ENCODE measurements at regions not wholly inside any gene's neighbourhood (a gene's known extent, or its start where the extent isn't known, plus 50 kb on each side); places are given as distances from the start of the nearest gene placed in this dataset.
A peak's percentile ranks its signal among the peaks of the same experiment; 100 is the strongest.

- DNase-seq (ENCODE audit: low read depth) = no peak
- TF ChIP-seq, protein P1, sequence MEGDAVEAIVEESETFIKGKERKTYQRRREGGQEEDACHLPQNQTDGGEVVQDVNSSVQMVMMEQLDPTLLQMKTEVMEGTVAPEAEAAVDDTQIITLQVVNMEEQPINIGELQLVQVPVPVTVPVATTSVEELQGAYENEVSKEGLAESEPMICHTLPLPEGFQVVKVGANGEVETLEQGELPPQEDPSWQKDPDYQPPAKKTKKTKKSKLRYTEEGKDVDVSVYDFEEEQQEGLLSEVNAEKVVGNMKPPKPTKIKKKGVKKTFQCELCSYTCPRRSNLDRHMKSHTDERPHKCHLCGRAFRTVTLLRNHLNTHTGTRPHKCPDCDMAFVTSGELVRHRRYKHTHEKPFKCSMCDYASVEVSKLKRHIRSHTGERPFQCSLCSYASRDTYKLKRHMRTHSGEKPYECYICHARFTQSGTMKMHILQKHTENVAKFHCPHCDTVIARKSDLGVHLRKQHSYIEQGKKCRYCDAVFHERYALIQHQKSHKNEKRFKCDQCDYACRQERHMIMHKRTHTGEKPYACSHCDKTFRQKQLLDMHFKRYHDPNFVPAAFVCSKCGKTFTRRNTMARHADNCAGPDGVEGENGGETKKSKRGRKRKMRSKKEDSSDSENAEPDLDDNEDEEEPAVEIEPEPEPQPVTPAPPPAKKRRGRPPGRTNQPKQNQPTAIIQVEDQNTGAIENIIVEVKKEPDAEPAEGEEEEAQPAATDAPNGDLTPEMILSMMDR (IDR thresholded peaks at IDR 0.05; ENCODE audit: insufficient read depth, low read depth, low read length) = no peak
Measured at GRCh38 chr7:15041226-15041625, 138.7 kb upstream of the DGKB start.

DNA sequence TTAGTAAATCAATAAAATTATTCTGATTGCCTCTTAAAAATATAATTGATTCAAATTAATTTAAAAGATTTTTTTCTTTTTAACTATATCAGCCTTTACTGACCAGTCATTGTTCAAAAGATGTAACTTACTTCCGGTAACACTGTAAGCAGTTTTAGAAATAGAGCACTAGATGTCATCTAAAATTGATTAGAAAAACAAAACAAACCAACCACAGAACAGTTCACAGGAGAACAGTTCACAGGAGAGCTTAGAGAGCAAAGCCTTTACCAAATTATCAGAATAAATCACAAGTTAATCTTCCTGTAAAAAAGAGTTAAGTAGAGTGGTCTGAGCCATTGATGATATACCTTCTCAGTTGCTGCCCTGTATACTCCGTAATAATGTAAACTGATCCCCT lies 133.3 kb upstream of the DGKB start:
- H3K4me3 ChIP-seq (ENCODE audit: low read depth, low read length) = no peak overlapping the region
- TF ChIP-seq, protein P1 (IDR thresholded peaks at IDR 0.05; ENCODE audit: insufficient read depth, low read depth, low read length) = no peak
- DNase-seq (ENCODE audit: low read depth) = no peak

More at GRCh38 chr7:15041226-15041625, 138.7 kb upstream of the DGKB start:
- H3K4me3 ChIP-seq (ENCODE audit: low read depth, low read length) = no peak overlapping the region

DNA sequence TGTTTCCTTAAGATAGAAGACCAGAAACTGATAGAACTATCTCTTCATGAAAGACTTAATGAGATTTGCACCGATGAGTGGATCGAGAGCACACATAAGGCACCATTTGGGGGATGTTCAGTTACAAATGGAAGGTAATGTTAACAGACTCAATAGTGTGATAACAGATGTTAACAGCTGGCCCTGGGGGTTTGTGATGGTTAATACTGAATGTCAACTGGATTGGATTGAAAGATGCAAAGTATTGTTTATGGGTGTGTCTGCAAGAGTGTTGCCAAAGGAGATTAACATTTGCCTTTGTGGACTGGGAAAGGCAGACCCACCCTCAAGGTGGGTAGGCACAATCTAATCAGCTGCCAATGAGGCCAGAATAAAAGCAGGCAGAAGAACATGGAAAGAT lies 130.5 kb upstream of the DGKB start:
- DNase-seq (ENCODE audit: low read depth) = no peak
- no peak overlapping the region for H3K4me3 ChIP-seq (ENCODE audit: low read depth, low read length)
- TF ChIP-seq, protein P1 (IDR thresholded peaks at IDR 0.05; ENCODE audit: insufficient read depth, low read depth, low read length) = no peak

DNA sequence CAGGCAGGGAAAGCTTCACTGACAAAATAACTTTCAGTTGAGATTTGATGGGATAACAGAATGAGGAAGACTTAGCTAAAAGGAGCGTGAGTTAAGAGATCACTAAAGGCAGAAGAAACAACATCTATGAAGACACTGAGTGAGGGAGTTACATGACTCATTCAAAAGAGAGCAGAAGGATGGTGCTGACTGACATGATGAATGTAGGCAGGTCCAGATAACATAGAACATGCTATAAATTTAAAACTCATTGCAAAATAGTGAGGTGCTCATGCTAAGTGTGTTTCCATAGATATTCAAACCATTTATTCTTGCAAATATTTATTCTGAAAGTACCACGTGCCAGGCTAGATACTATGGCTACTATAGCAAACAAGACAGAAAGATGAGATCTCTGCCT lies 116.4 kb upstream of the DGKB start:
- H3K4me3 ChIP-seq (ENCODE audit: low read depth, low read length) = no peak overlapping the region
- TF ChIP-seq, protein P1 (IDR thresholded peaks at IDR 0.05; ENCODE audit: insufficient read depth, low read depth, low read length) = no peak
- DNase-seq (ENCODE audit: low read depth) = no peak

DNA sequence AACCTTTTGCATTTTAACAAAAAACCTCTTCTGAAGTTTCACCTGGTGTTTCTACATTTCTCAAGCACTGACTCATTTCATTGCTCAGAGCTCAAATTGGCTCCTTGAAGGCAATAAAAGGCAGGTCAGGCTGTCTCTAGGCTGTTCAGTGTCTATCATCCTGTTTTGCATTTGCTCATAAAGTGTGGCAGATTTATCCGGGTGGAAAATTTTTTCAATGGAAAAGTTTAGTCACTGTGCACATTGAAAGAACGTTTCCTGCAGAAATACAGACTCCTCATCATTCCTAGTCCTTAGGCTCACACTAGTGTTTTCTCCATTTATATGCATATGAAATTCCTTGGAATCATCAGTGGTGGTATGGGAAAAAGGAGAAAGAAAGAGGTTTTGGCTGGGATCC lies 114.2 kb upstream of the DGKB start:
- DNase-seq (ENCODE audit: low read depth) = peak; percentile 8
- TF ChIP-seq, protein P1 (IDR thresholded peaks at IDR 0.05; ENCODE audit: insufficient read depth, low read depth, low read length) = no peak

GRCh38 chr7:15016315-15016667 lies 113.7 kb upstream of the DGKB start:
- TF ChIP-seq, protein P1 (IDR thresholded peaks at IDR 0.05; ENCODE audit: insufficient read depth, low read depth, low read length) = no peak
- no peak for DNase-seq (ENCODE audit: low read depth)
- H3K4me3 ChIP-seq (ENCODE audit: low read depth, low read length) = no peak overlapping the region

More for the DNA sequence above, 114.2 kb upstream of the DGKB start:
- no peak overlapping the region for H3K4me3 ChIP-seq (ENCODE audit: low read depth, low read length)

GRCh38 chr7:15015545-15016314 lies 113.2 kb upstream of the DGKB start:
- DNase-seq (ENCODE audit: low read depth) = peak; percentile 53
- TF ChIP-seq, protein P1 (IDR thresholded peaks at IDR 0.05; ENCODE audit: insufficient read depth, low read depth, low read length) = peak; percentile 61
- H3K4me3 ChIP-seq (ENCODE audit: low read depth, low read length) = no peak overlapping the region
